Tibial artery (tissue), 4 donors: ENCODE measurements at regions not wholly inside any gene's neighbourhood (a gene's known extent, or its start where the extent isn't known, plus 50 kb on each side); places are given as distances from the start of the nearest gene placed in this dataset.
"Not testable (repeated sequence)": the region's sequence is repeated elsewhere in the genome, so short reads cannot be mapped to it uniquely, and the experiment has no call there.

ENCODE experiments used
- DNase-seq, 2 donors: peaks; one replicate each; pipeline ENCODE4 v3.0.0-alpha.2; 2019
- H3K27ac ChIP-seq, 2 donors: fragments of 200-600 bp; sonication (generic) in 1 of 2; 1 replicate in 1 of 2; 2 replicates in 1 of 2; pipeline ENCODE4 v1.5.1; 2018 to 2019; ENCODE audit warnings: mild to moderate bottlenecking in 1 of 2
- H3K27me3 ChIP-seq, 2 donors: fragments of 200-600 bp; sonication (generic) in 1 of 2; one replicate each; pipeline versions ENCODE4 v1.5.1 to v1.6.0; 2016 to 2019
- H3K36me3 ChIP-seq, 3 donors: fragments of 200-600 bp; sonication (generic) in 2 of 3; one replicate each; pipeline ENCODE4 v1.5.1; 2016 to 2019; ENCODE audit warnings: mild to moderate bottlenecking in 2 of 3
- H3K4me1 ChIP-seq, 4 donors: fragments of 200-600 bp; sonication (generic) in 2 of 4; 1 replicate in 3 of 4; 2 replicates in 1 of 4; pipeline ENCODE4 v1.5.1; 2016 to 2019
- H3K4me3 ChIP-seq, 2 donors: fragments of 200-600 bp; sonication (generic) in 1 of 2; 1 replicate in 1 of 2; 2 replicates in 1 of 2; pipeline ENCODE4 v1.5.1; 2018 to 2019; ENCODE audit warnings: mild to moderate bottlenecking in 2 of 2
- H3K9me3 ChIP-seq, 3 donors: fragments of 200-600 bp; sonication (generic) in 1 of 3; one replicate each; pipeline ENCODE4 v1.5.1; 2016 to 2019
- CTCF ChIP-seq, 2 experiments: fragments of 200-600 bp in 1 of 2; fragments of 450-650 bp in 1 of 2; IDR thresholded peaks; one replicate each; pipeline ENCODE4 v1.5.1; 2017 to 2019; ENCODE audit warnings: antibody characterized with exemption in 2 of 2, mild to moderate bottlenecking in 1 of 2, moderate library complexity in 1 of 2
- intact Hi-C: fragments of 100-400 bp; cut with DNase I; formaldehyde crosslinking; loops from one replicate; pipeline ENCODE4 v1.15.0; 2023; ENCODE audit warnings: low total_unique reads

GRCh38 chr4:82276332-82276640 is 97.5 kb downstream of the HNRNPD start:
- Histone ChIP-seq H3K9me3 (no peaks in the 10 kb centered on the region), H3K36me3 (no peaks in the 10 kb centered on the region), H3K27ac (no peak overlapping the region), H3K4me1 (no peaks in the 10 kb centered on the region), H3K4me3 (no peak overlapping the region), H3K27me3 (no peaks in the 10 kb centered on the region)
- intact Hi-C loops, result loop anchor here (10.0 kb wide), 1 partner anchor 871 kb away; no protein-coding TSS in a partner anchor
- DNase-seq, result no peak
- TF ChIP-seq CTCF (IDR thresholded peaks at IDR 0.05), result no peak

- TF ChIP-seq CTCF (IDR thresholded peaks at IDR 0.05), result no peak
- DNase-seq, result no peak
- H3K27ac ChIP-seq, result no peak overlapping the region
- H3K27me3 ChIP-seq, result no peaks in the 10 kb centered on the region
- intact Hi-C loops, result loop anchor here (10.0 kb wide), 1 partner anchor 871 kb away; no protein-coding TSS in a partner anchor
- no peaks in the 10 kb centered on the region for H3K36me3 ChIP-seq
- H3K9me3 ChIP-seq, result no peaks in the 10 kb centered on the region
- no peak overlapping the region for H3K4me3 ChIP-seq
- H3K4me1 ChIP-seq, result no peaks in the 10 kb centered on the region
Measured at GRCh38 chr4:82275431-82276331, 98.1 kb downstream of the HNRNPD start.

- not testable (repeated sequence) for H3K27ac ChIP-seq, DNase-seq, H3K4me3 ChIP-seq, H3K9me3 ChIP-seq, H3K27me3 ChIP-seq, H3K4me1 ChIP-seq, H3K36me3 ChIP-seq
- intact Hi-C loops, result loop anchor here (10.0 kb wide), 1 partner anchor 870 kb away; no protein-coding TSS in a partner anchor
Measured at GRCh38 chr4:82274700-82275099, 99.1 kb downstream of the HNRNPD start.

- DNase-seq, H3K36me3 ChIP-seq, H3K4me1 ChIP-seq, H3K27ac ChIP-seq, H3K27me3 ChIP-seq, H3K4me3 ChIP-seq, H3K9me3 ChIP-seq: not testable (repeated sequence)
- intact Hi-C loops, result loop anchor here (10.0 kb wide), 1 partner anchor 868 kb away; no protein-coding TSS in a partner anchor
Measured at GRCh38 chr4:82272523-82272922, 101.3 kb downstream of the HNRNPD start.

GRCh38 chr4:82271915-82272480 is 101.8 kb downstream of the HNRNPD start:
- intact Hi-C loops, result loop anchor here (10.0 kb wide), 1 partner anchor 867 kb away; no protein-coding TSS in a partner anchor
- not testable (repeated sequence) for DNase-seq, H3K27me3 ChIP-seq

GRCh38 chr4:82268826-82269193 is 105.0 kb downstream of the HNRNPD start:
- intact Hi-C loops, result no loop called here
- Histone ChIP-seq H3K36me3 (no peaks in the 10 kb centered on the region), H3K4me1 (no peaks in the 10 kb centered on the region), H3K27ac (no peak overlapping the region), H3K4me3 (no peak overlapping the region), H3K27me3 (no peaks in the 10 kb centered on the region), H3K9me3 (no peaks in the 10 kb centered on the region)
- DNase-seq, result no peak
- no peak for TF ChIP-seq CTCF (IDR thresholded peaks at IDR 0.05)

More at GRCh38 chr4:82271915-82272480, 101.8 kb downstream of the HNRNPD start:
- H3K4me3 ChIP-seq, H3K9me3 ChIP-seq, H3K36me3 ChIP-seq, H3K27ac ChIP-seq, H3K4me1 ChIP-seq: not testable (repeated sequence)

- no peaks in the 10 kb centered on the region for H3K4me1 ChIP-seq
- intact Hi-C loops, result no loop called here
- no peaks in the 10 kb centered on the region for H3K27me3 ChIP-seq
- H3K36me3 ChIP-seq, result no peaks in the 10 kb centered on the region
- H3K27ac ChIP-seq, result no peak overlapping the region
- H3K4me3 ChIP-seq, result no peak overlapping the region
- TF ChIP-seq CTCF (IDR thresholded peaks at IDR 0.05), result peak; percentile 64 to 70
- H3K9me3 ChIP-seq, result no peaks in the 10 kb centered on the region
- DNase-seq, result peak in 1 of 2 donors; percentile 54
Measured at GRCh38 chr4:82268050-82268825, 105.6 kb downstream of the HNRNPD start.
